ENCODE measurements at regions not wholly inside any gene's neighbourhood (a gene's known extent, or its start where the extent isn't known, plus 50 kb on each side); places are given as distances from the start of the nearest gene placed in this dataset.

DNA sequence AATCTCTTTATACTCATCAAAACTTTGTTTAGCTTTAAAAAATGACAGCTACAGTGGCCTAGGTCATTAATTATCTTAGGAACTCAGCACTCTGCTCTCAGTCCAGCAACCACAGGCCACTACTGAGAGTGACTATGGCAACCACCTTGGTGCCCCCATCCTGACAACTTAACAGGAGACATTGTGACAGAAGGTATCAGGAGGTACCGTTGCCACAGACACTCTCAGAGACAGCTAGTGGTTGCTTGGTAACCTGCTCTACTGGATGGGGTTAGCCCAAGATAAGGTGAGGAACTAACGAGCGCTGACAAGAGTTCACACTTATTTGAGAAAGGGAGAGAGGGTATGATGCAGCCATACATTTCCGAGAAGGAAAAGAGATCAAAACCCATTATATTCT, 76.1 kb upstream of the TFAP2D start:
- intact Hi-C loops (cut with micrococcal nuclease): no loop called here
- Histone ChIP-seq H2AFZ (replicated peaks; ENCODE audit: low read length, poor library complexity) (no peak overlapping the region), H2BK15ac (ENCODE audit: low read depth, low read length) (no peak overlapping the region), H3K27ac (ENCODE audit: insufficient read depth, low read length) (no peak overlapping the region), H3K9ac (ENCODE audit: low read depth, low read length) (no peak overlapping the region), H4K20me1 (ENCODE audit: insufficient read depth, low read length) (no peaks in the 10 kb centered on the region), H3K4me1 (ENCODE audit: control insufficient read depth, insufficient read depth, low read length) (no peaks in the 10 kb centered on the region), H3K36me3 (ENCODE audit: control insufficient read depth, insufficient read depth, low read length) (no peaks in the 10 kb centered on the region), H3K23ac (ENCODE audit: low read depth, low read length) (no peak overlapping the region), H4K91ac (ENCODE audit: insufficient read depth, low read depth, low read length) (no peak overlapping the region), H2BK5ac (ENCODE audit: low read depth, low read length, poor library complexity, severe bottlenecking) (no peak overlapping the region), H3K56ac (ENCODE audit: extremely low read depth, insufficient read depth, low read length) (no peak overlapping the region), H3K27me3 (ENCODE audit: control insufficient read depth, insufficient read depth, low read length) (no peaks in the 10 kb centered on the region), H4K8ac (ENCODE audit: low read depth in 2 of 2, low read length in 2 of 2) (no peak overlapping the region), H2BK120ac (ENCODE audit: low read depth, low read length) (no peak overlapping the region), H2AK9ac (replicated peaks; ENCODE audit: low read depth, low read length, poor library complexity) (no peak overlapping the region), H2BK20ac (ENCODE audit: low read depth, low read length) (no peak overlapping the region), H3K4me3 (ENCODE audit: insufficient read depth, low read depth, low read length) (no peak overlapping the region), H3K4ac (ENCODE audit: low read depth, low read length) (no peak overlapping the region), H2AK5ac (ENCODE audit: low read depth, low read length) (no peak overlapping the region), H3K9me3 (ENCODE audit: control insufficient read depth, insufficient read depth, low read length) (no peaks in the 10 kb centered on the region), H3K79me1 (ENCODE audit: low read depth in 1 of 2, low read length in 2 of 2) (no peaks in the 10 kb centered on the region), H3K18ac (ENCODE audit: low read depth, low read length) (no peak overlapping the region), H4K5ac (ENCODE audit: low read depth, low read length) (no peak overlapping the region), H3K9me1 (ENCODE audit: insufficient read depth, low read length) (no peaks in the 10 kb centered on the region), H3K14ac (replicated peaks; ENCODE audit: low read depth, low read length) (no peak overlapping the region), H3K4me2 (ENCODE audit: low read depth, low read length) (no peak overlapping the region)
- DNase-seq (no peak), ATAC-seq (ENCODE audit: low read depth) (no peak)
- no TSS peak for BruUV-seq (replicated peaks)
- no CpG with 5 or more reads among the region's 4 CpGs for WGBS, 2 experiments (ENCODE audit: extremely low coverage in 2 of 2, insufficient read length in 1 of 2)
- ChIA-PET POLR2A (ENCODE audit: unreplicated experiment) (no interaction called here), CTCF (no interaction called here)
- no peak for TF ChIP-seq POLR2A (IDR thresholded peaks at IDR 0.05; ENCODE audit: low read depth, low read length)
- in situ Hi-C loops (cut with MboI; ENCODE audit: low sequenced_read_pairs): no loop called here
- dilution Hi-C loops (cut with HindIII; ENCODE audit: low sequenced_read_pairs, unreplicated experiment): no loop called here
